HCT116 (cell line): ENCODE measurements at regions not wholly inside any gene's neighbourhood (a gene's known extent, or its start where the extent isn't known, plus 50 kb on each side); places are given as distances from the start of the nearest gene placed in this dataset.

Experiments used
- ATAC-seq: fragments of 200-7000 bp; cut with Tn5 transposase; 2 replicates; pipeline ENCODE4 v1.9.1; 2020; ENCODE audit warnings: mild to moderate bottlenecking, moderate library complexity
- BruUV-seq: library from RNA; stranded (reverse); fragments of 400-500 nt; replicated peaks from 2 replicates; lab custom pipeline; 2021; lab: Mats Ljungman, UMichigan
- CTCF ChIA-PET: fragments of 300-600 bp; sonication (Branson Sonifier 250); formaldehyde crosslinking; loops from one replicate; lab custom pipeline; 2021; ENCODE audit warnings: antibody characterized with exemption; lab: Charles Lee
- POLR2A ChIA-PET: fragments of 300-600, 350-600 bp; sonication (Branson Sonifier 250); formaldehyde crosslinking; loops from one replicate; lab custom pipeline; 2021; ENCODE audit warnings: antibody characterized with exemption; lab: Charles Lee
- RAD21 ChIA-PET, 2 experiments: fragments of 300-600 bp; sonication (Branson Sonifier 250); formaldehyde crosslinking; loops; one replicate each; lab custom pipeline; 2023; ENCODE audit warnings: low total read pairs in 2 of 2; ENCODE audit not compliant: uncharacterized antibody in 2 of 2, unreplicated experiment in 2 of 2, low non-redundant PET in 1 of 2; lab: Charles Lee
- DNase-seq: peaks from one replicate; pipeline ENCODE4 v3.0.0-alpha.2; 2010; ENCODE audit warnings: low read depth, low spot score
- H2AFZ ChIP-seq: fragments of 200-600 bp; shearing (Covaris generic), sonication (generic); 2 replicates; pipeline ENCODE4 v1.6.1; 2017; ENCODE audit warnings: low read depth, mixed run types, mixed read lengths, antibody characterized with exemption, low read length; ENCODE audit not compliant: poor library complexity, severe bottlenecking
- H3K27ac ChIP-seq: 2 replicates; pipeline ENCODE4 v1.5.1; 2012; ENCODE audit warnings: low read depth, low read length
- H3K27me3 ChIP-seq: fragments of 200-600 bp; sonication (generic); 2 replicates; pipeline ENCODE4 v1.6.1; 2016; ENCODE audit warnings: mixed run types, low read length, mixed read lengths; ENCODE audit not compliant: insufficient read depth
- H3K36me3 ChIP-seq, 2 experiments: fragments of 200-500 bp in 1 of 2; fragments of 200-600 bp in 1 of 2; sonication (Bioruptor generic) in 1 of 2; sonication (generic) in 1 of 2; 2 replicates each; pipeline versions ENCODE4 v1.5.1 to v1.6.1; 2014 to 2016; ENCODE audit warnings: low read length in 2 of 2, inconsistent platforms in 1 of 2, mixed read lengths in 1 of 2, mixed run types in 1 of 2; ENCODE audit not compliant: insufficient read depth in 2 of 2, control insufficient read depth in 1 of 2
- H3K4me1 ChIP-seq, 2 experiments: fragments of 200-600 bp in 1 of 2; sonication (generic) in 1 of 2; 2 replicates each; pipeline versions ENCODE4 v1.5.1 to v1.6.1; 2012 to 2017; ENCODE audit warnings: low read length in 2 of 2, inconsistent platforms in 1 of 2, mild to moderate bottlenecking in 1 of 2, mixed read lengths in 1 of 2, mixed run types in 1 of 2, moderate library complexity in 1 of 2; ENCODE audit not compliant: insufficient read depth in 2 of 2, control insufficient read depth in 1 of 2
- H3K4me2 ChIP-seq: fragments of 200-600 bp; sonication (generic); 2 replicates; pipeline ENCODE4 v1.6.1; 2017; ENCODE audit warnings: mixed run types, low read length, mixed read lengths
- H3K4me3 ChIP-seq, 2 experiments: fragments of 200-600 bp in 1 of 2; sonication (generic) in 1 of 2; replicated peaks in 1 of 2; 2 replicates each; pipeline ENCODE4 v1.5.1; 2011 to 2016; ENCODE audit warnings: low read length in 2 of 2, control low read depth in 1 of 2, low read depth in 1 of 2, mild to moderate bottlenecking in 1 of 2, mixed read lengths in 1 of 2, mixed run types in 1 of 2
- H3K79me2 ChIP-seq: fragments of 200-600 bp; sonication (generic); 2 replicates; pipeline ENCODE4 v1.6.1; 2017; ENCODE audit warnings: mild to moderate bottlenecking, mixed run types, low read length, moderate library complexity, mixed read lengths; ENCODE audit not compliant: insufficient read depth
- H3K9ac ChIP-seq: fragments of 200-600 bp; sonication (generic); 2 replicates; pipeline ENCODE4 v1.6.1; 2016; ENCODE audit warnings: low read length, mixed read lengths
- H3K9me2 ChIP-seq: fragments of 200-600 bp; sonication (generic), shearing (Covaris generic); 2 replicates; pipeline ENCODE4 v1.6.1; 2017; ENCODE audit warnings: mixed run types, mild to moderate bottlenecking, moderate library complexity; ENCODE audit not compliant: insufficient read depth
- H3K9me3 ChIP-seq, 2 experiments: fragments of 200-500 bp in 1 of 2; fragments of 200-600 bp in 1 of 2; sonication (Bioruptor generic) in 1 of 2; sonication (generic) in 1 of 2; 2 replicates each; pipeline ENCODE4 v1.6.1; 2014 to 2017; ENCODE audit warnings: low read length in 2 of 2, mixed read lengths in 2 of 2, inconsistent platforms in 1 of 2, low read depth in 1 of 2, mild to moderate bottlenecking in 1 of 2, mixed run types in 1 of 2, moderate library complexity in 1 of 2; ENCODE audit not compliant: control insufficient read depth in 1 of 2, insufficient read depth in 1 of 2
- H4K20me1 ChIP-seq: fragments of 200-600 bp; sonication (generic), shearing (Covaris generic); 2 replicates; pipeline ENCODE4 v1.6.1; 2017; ENCODE audit warnings: mixed run types, mild to moderate bottlenecking, moderate library complexity; ENCODE audit not compliant: insufficient read depth
- CEBPB ChIP-seq: IDR thresholded peaks from 2 replicates; pipeline ENCODE4 v1.6.1; 2012; ENCODE audit warnings: low read depth
- EGR1 ChIP-seq: IDR thresholded peaks from 2 replicates; pipeline ENCODE4 v1.6.1; 2012; ENCODE audit warnings: low read depth
- ELF1 ChIP-seq: IDR thresholded peaks from 2 replicates; pipeline ENCODE4 v1.6.1; 2012; ENCODE audit warnings: low read depth, borderline replicate concordance
- EZH2 ChIP-seq: fragments of 200-600 bp; sonication (generic); IDR thresholded peaks from 2 replicates; pipeline ENCODE4 v1.6.1; 2017; ENCODE audit warnings: antibody characterized with exemption, mixed run types
- EZH2phosphoT487 ChIP-seq: fragments of 200-600 bp; IDR thresholded peaks from 2 replicates; pipeline ENCODE4 v1.6.1; 2018; ENCODE audit warnings: antibody characterized with exemption, borderline replicate concordance
- FOSL1 ChIP-seq: IDR thresholded peaks from 2 replicates; pipeline ENCODE4 v1.6.1; 2012; ENCODE audit warnings: low read depth
- POLR2A ChIP-seq: IDR thresholded peaks from 2 replicates; pipeline ENCODE4 v1.7.0; 2011; ENCODE audit warnings: borderline replicate concordance; ENCODE audit not compliant: insufficient read depth, insufficient read length; ENCODE audit errors: extremely low read depth
- POLR2AphosphoS5 ChIP-seq: IDR thresholded peaks from 2 replicates; pipeline ENCODE4 v1.6.1; 2011; ENCODE audit warnings: mild to moderate bottlenecking, low read depth, low read length, moderate library complexity
- RAD21 ChIP-seq: IDR thresholded peaks from 2 replicates; pipeline ENCODE4 v1.6.1; 2012; ENCODE audit warnings: low read depth, mild to moderate bottlenecking
- SIN3A ChIP-seq: IDR thresholded peaks from 2 replicates; pipeline ENCODE4 v1.6.1; 2012; ENCODE audit warnings: low read depth
- SP1 ChIP-seq: IDR thresholded peaks from 2 replicates; pipeline ENCODE4 v1.6.1; 2012; ENCODE audit warnings: low read depth
- YY1 ChIP-seq: IDR thresholded peaks from 2 replicates; pipeline ENCODE4 v1.6.1; 2011; ENCODE audit warnings: low read length, low read depth, moderate library complexity, mild to moderate bottlenecking; ENCODE audit not compliant: insufficient replicate concordance; ENCODE audit errors: extremely low read depth
- ZFX ChIP-seq: fragments of 450-650 bp; IDR thresholded peaks from 2 replicates; pipeline ENCODE4 v1.6.1; 2017
- ZNF274 ChIP-seq: fragments of 200-500 bp; sonication (Bioruptor generic); IDR thresholded peaks from 2 replicates; pipeline ENCODE4 v1.6.1; 2014; ENCODE audit warnings: mild to moderate bottlenecking, low read depth, low read length, inconsistent platforms
- intact Hi-C: fragments of 100-400 bp; cut with micrococcal nuclease; formaldehyde crosslinking; loops from 2 replicates; pipeline ENCODE4 v1.10.0; 2022
- TF ChIP-seq, protein P1 (sequence below): IDR thresholded peaks from 2 replicates; pipeline ENCODE4 v1.6.1; 2012
- TF ChIP-seq, protein P2 (sequence below): IDR thresholded peaks from 2 replicates; pipeline ENCODE4 v1.6.1; 2012
- TF ChIP-seq, protein P3 (sequence below): IDR thresholded peaks from 2 replicates; pipeline ENCODE4 v1.6.1; 2011; ENCODE audit warnings: mild to moderate bottlenecking, low read length, moderate library complexity; ENCODE audit not compliant: insufficient replicate concordance; ENCODE audit errors: extremely low read depth

DNA sequence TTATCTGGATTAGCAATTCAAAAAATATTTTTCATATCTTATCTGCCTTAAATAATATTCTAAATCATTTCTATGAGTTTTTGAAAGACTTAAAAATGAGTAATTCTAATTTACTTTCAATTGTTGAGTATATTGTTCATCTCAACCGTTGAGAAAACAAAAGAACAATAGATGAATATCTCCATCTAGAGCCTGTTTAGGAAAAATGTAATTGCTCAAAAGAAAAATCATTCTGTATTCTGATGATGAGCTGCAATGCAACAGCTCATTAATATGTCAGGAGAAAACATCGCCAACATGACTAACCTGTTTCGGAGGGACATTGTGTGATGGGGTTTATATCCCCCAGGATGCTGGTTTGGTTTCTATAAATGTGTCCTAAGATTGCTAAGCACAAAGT lies 417.6 kb downstream of the SUCLG1 start:
- ATAC-seq = no peak
- no peak overlapping the region for H3K27ac ChIP-seq
- H3K9ac ChIP-seq = no peak overlapping the region
- H3K36me3 ChIP-seq = no peaks in the 10 kb centered on the region
- TF ChIP-seq, protein P1, sequence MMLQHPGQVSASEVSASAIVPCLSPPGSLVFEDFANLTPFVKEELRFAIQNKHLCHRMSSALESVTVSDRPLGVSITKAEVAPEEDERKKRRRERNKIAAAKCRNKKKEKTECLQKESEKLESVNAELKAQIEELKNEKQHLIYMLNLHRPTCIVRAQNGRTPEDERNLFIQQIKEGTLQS = no peak
- TF ChIP-seq SP1 = no peak
- TF ChIP-seq EZH2phosphoT487 = no peak
- TF ChIP-seq CEBPB = no peak
- no peak for TF ChIP-seq POLR2AphosphoS5
- no peak for TF ChIP-seq ELF1
- no peak for TF ChIP-seq EZH2
- TF ChIP-seq, protein P2, sequence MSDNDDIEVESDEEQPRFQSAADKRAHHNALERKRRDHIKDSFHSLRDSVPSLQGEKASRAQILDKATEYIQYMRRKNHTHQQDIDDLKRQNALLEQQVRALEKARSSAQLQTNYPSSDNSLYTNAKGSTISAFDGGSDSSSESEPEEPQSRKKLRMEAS = no peak
- ChIA-PET POLR2A (no interaction called here), RAD21 (interaction anchor here in 1 of 2 experiments (0.7 kb wide), 1 partner anchor 108 kb away, joined by 4 read pairs; no protein-coding TSS in a partner anchor), CTCF (no interaction called here)
- no peak overlapping the region for H3K4me3 ChIP-seq
- no peaks in the 10 kb centered on the region for H3K9me3 ChIP-seq
- H3K9me2 ChIP-seq = no peaks in the 10 kb centered on the region
- intact Hi-C loops = no loop called here
- BruUV-seq = no TSS peak
- no peaks in the 10 kb centered on the region for H3K79me2 ChIP-seq
- no peaks in the 10 kb centered on the region for H4K20me1 ChIP-seq
- H2AFZ ChIP-seq = no peak overlapping the region
- no peak overlapping the region for H3K4me2 ChIP-seq
- no peaks in the 10 kb centered on the region for H3K27me3 ChIP-seq
- DNase-seq = no peak
- H3K4me1 ChIP-seq = no peaks in the 10 kb centered on the region

DNA sequence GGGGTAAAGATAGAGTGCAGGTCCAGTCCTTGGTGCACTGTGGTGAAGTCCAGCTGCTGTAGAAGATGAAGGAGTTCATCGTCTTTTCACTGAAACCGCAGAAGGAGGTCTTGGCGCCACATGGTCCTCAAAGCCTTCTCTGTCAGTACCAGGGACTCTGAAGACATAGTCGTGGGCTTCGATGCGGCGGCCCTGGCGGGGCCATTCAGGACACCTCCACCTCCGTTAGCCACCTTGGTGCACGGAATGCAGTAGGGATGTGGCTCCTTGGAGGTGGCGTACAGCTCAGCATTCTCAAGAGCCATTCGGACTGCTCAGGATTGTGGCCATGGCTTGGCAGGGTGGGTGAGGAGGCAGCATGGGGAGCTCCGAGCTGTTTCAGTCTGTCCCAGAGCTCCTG lies 418.8 kb downstream of the SUCLG1 start:
- no peak overlapping the region for H3K4me2 ChIP-seq
- H3K4me1 ChIP-seq = no peaks in the 10 kb centered on the region
- no peaks in the 10 kb centered on the region for H4K20me1 ChIP-seq
- no peaks in the 10 kb centered on the region for H3K36me3 ChIP-seq
- H3K27ac ChIP-seq = no peak overlapping the region
- POLR2A ChIA-PET = no interaction called here
- BruUV-seq = no TSS peak
- RAD21 ChIA-PET = no interaction called here
- no peaks in the 10 kb centered on the region for H3K9me2 ChIP-seq
- no peaks in the 10 kb centered on the region for H3K27me3 ChIP-seq
- H3K79me2 ChIP-seq = no peaks in the 10 kb centered on the region
- CTCF ChIA-PET = no interaction called here
- H3K9ac ChIP-seq = no peak overlapping the region
- TF ChIP-seq ZNF274 (no peak), SP1 (no peak), RAD21 (no peak), ZFX (no peak), SIN3A (no peak), FOSL1 (no peak), POLR2AphosphoS5 (no peak), EGR1 (no peak), YY1 (no peak), POLR2A (no peak)
- TF ChIP-seq, protein P3, sequence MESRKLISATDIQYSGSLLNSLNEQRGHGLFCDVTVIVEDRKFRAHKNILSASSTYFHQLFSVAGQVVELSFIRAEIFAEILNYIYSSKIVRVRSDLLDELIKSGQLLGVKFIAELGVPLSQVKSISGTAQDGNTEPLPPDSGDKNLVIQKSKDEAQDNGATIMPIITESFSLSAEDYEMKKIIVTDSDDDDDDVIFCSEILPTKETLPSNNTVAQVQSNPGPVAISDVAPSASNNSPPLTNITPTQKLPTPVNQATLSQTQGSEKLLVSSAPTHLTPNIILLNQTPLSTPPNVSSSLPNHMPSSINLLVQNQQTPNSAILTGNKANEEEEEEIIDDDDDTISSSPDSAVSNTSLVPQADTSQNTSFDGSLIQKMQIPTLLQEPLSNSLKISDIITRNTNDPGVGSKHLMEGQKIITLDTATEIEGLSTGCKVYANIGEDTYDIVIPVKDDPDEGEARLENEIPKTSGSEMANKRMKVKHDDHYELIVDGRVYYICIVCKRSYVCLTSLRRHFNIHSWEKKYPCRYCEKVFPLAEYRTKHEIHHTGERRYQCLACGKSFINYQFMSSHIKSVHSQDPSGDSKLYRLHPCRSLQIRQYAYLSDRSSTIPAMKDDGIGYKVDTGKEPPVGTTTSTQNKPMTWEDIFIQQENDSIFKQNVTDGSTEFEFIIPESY = no peak
- TF ChIP-seq, all 23 proteins: peak for 0
- Histone ChIP-seq H3K4me3 (no peak overlapping the region), H2AFZ (no peak overlapping the region), H3K9me3 (no peaks in the 10 kb centered on the region)
- ATAC-seq = no peak
- DNase-seq = no peak
- intact Hi-C loops = no loop called here
